ENCODE measurements at regions not wholly inside any gene's neighbourhood (a gene's known extent, or its start where the extent isn't known, plus 50 kb on each side); places are given as distances from the start of the nearest gene placed in this dataset.

- TF ChIP-seq GATA3 (IDR thresholded peaks at IDR 0.05; ENCODE audit: low read depth, low read length) (no peak), GATA2 (IDR thresholded peaks at IDR 0.05; ENCODE audit: low read depth, low read length) (no peak)
Observed at GRCh38 chr13:76439546-76439945, 446.7 kb downstream of the KCTD12 start.
